DND-41 (cell line): ENCODE measurements at regions not wholly inside any gene's neighbourhood (a gene's known extent, or its start where the extent isn't known, plus 50 kb on each side); places are given as distances from the start of the nearest gene placed in this dataset.

ENCODE experiments used
- ATAC-seq: fragments of 200-7000 bp; cut with Tn5 transposase; 3 replicates; pipeline ENCODE4 v1.9.1; 2021; ENCODE audit warnings: low read depth; ENCODE audit not compliant: insufficient read depth
- DNase-seq: peaks from one replicate; pipeline ENCODE4 v3.0.0-alpha.2; 2020
- H2AFZ ChIP-seq: 2 replicates; pipeline ENCODE4 v1.6.0; 2012; ENCODE audit warnings: low read depth, low read length
- H3K27ac ChIP-seq: 2 replicates; pipeline ENCODE4 v1.5.1; 2012; ENCODE audit warnings: low read length, inconsistent platforms
- H3K27me3 ChIP-seq: fragments of 200-600 bp; sonication (generic); 2 replicates; pipeline ENCODE4 v1.6.0; 2012; ENCODE audit warnings: low read length, mild to moderate bottlenecking, inconsistent platforms; ENCODE audit not compliant: insufficient read depth, poor library complexity
- H3K36me3 ChIP-seq: 2 replicates; pipeline ENCODE4 v1.5.1; 2012; ENCODE audit warnings: low read length, inconsistent platforms; ENCODE audit not compliant: insufficient read depth
- H3K4me1 ChIP-seq: 2 replicates; pipeline ENCODE4 v1.5.1; 2012; ENCODE audit warnings: mild to moderate bottlenecking, low read length; ENCODE audit not compliant: insufficient read depth
- H3K4me2 ChIP-seq: 2 replicates; pipeline ENCODE4 v1.6.0; 2012; ENCODE audit warnings: mild to moderate bottlenecking, moderate library complexity, low read length, inconsistent platforms; ENCODE audit not compliant: insufficient read depth
- H3K4me3 ChIP-seq, 2 experiments: fragments of 200-600 bp in 1 of 2; shearing (Covaris generic) in 1 of 2; 2 replicates each; pipeline ENCODE4 v1.5.1; 2012 to 2016; ENCODE audit warnings: inconsistent platforms in 2 of 2, low read length in 2 of 2, mild to moderate bottlenecking in 2 of 2, low read depth in 1 of 2, moderate library complexity in 1 of 2
- H3K79me2 ChIP-seq: 2 replicates; pipeline ENCODE4 v1.6.0; 2012; ENCODE audit warnings: low read length, inconsistent platforms; ENCODE audit not compliant: insufficient read depth
- H3K9ac ChIP-seq: 2 replicates; pipeline ENCODE4 v1.6.0; 2012; ENCODE audit warnings: low read depth, mild to moderate bottlenecking, inconsistent platforms, low read length, moderate library complexity
- H3K9me3 ChIP-seq: 2 replicates; pipeline ENCODE4 v1.5.1; 2012; ENCODE audit warnings: low read length, moderate library complexity, mild to moderate bottlenecking, inconsistent platforms; ENCODE audit not compliant: insufficient read depth, severe bottlenecking
- H4K20me1 ChIP-seq: 2 replicates; pipeline ENCODE4 v1.6.0; 2012; ENCODE audit warnings: low read length; ENCODE audit not compliant: insufficient read depth
- EZH2 ChIP-seq: IDR thresholded peaks from 3 replicates; pipeline ENCODE4 v1.6.1; 2012; ENCODE audit warnings: borderline replicate concordance, low read depth, mild to moderate bottlenecking, moderate library complexity, low read length, inconsistent platforms; ENCODE audit not compliant: severe bottlenecking
- TF ChIP-seq, protein P1 (sequence below): IDR thresholded peaks from 2 replicates; pipeline ENCODE4 v1.5.1; 2012; ENCODE audit warnings: borderline replicate concordance, low read length, moderate library complexity, mild to moderate bottlenecking; ENCODE audit not compliant: poor library complexity, severe bottlenecking; ENCODE audit errors: extremely low read depth

DNA sequence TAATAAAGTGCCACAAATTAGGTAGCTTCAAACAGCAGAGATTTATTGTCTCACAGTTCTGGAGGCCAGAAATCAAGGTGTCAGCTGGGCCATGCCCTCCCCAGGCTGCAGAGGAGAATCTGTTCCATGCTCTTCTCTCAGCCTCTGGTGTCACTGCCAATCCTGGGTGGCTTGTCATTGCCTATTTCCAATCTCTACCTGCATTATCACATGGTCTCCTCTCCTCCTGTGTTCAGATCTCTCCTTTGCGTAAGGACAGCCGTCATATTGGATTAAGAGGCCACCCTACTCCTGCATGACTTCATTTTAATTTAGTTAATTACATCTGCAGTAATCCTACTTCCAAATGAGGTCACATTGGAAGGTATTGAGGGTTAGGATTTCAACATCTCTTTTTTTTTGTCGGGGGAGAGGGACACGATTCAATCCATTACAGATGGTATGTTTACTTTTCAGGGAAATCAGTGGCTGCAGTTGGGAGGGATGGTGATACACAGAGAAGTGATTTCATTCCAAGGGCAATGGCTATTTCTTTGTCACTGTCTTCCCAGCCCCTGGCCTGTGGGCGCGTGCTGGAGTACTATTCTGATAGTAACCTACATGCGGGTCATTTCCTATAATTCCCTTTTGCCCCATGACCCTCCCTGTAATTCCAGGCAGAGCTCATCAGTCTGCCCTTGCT lies 169.4 kb downstream of the MINAR1 start:
- TF ChIP-seq, protein P1, sequence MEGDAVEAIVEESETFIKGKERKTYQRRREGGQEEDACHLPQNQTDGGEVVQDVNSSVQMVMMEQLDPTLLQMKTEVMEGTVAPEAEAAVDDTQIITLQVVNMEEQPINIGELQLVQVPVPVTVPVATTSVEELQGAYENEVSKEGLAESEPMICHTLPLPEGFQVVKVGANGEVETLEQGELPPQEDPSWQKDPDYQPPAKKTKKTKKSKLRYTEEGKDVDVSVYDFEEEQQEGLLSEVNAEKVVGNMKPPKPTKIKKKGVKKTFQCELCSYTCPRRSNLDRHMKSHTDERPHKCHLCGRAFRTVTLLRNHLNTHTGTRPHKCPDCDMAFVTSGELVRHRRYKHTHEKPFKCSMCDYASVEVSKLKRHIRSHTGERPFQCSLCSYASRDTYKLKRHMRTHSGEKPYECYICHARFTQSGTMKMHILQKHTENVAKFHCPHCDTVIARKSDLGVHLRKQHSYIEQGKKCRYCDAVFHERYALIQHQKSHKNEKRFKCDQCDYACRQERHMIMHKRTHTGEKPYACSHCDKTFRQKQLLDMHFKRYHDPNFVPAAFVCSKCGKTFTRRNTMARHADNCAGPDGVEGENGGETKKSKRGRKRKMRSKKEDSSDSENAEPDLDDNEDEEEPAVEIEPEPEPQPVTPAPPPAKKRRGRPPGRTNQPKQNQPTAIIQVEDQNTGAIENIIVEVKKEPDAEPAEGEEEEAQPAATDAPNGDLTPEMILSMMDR = no peak
- TF ChIP-seq EZH2 = no peak
- no peak overlapping the region for H3K27ac ChIP-seq
- H3K9me3 ChIP-seq = no peaks in the 10 kb centered on the region
- no peak overlapping the region for H2AFZ ChIP-seq
- ATAC-seq (no peak), DNase-seq (no peak)
- no peaks in the 10 kb centered on the region for H3K79me2 ChIP-seq
- H3K4me3 ChIP-seq = no peak overlapping the region
- no peak overlapping the region for H3K4me2 ChIP-seq
- H3K36me3 ChIP-seq = no peaks in the 10 kb centered on the region
- H4K20me1 ChIP-seq = no peaks in the 10 kb centered on the region
- H3K9ac ChIP-seq = no peak overlapping the region
- peaks cover 2% of the 10 kb centered on the region for H3K27me3 ChIP-seq
- H3K4me1 ChIP-seq = no peaks in the 10 kb centered on the region

DNA sequence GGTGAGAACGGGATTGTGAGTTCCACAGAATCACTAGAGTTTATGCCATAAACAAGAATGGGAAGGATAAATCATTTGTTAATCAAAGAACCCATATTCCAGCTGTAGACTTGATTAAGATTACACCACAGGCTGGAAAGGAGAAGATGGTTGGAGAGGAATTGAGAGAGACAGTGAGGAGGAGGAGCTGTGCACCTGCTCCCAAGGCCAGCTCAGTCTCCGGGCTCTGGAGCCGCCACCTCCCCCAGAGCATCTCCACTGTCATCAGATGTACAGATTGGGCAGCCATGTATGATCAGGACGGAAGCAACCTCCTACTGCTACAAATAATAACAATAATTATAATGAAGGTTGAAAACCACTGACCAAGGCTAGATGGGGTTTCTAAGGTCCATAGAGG lies 170.0 kb downstream of the MINAR1 start:
- no peaks in the 10 kb centered on the region for H4K20me1 ChIP-seq
- no peak overlapping the region for H2AFZ ChIP-seq
- DNase-seq (no peak), ATAC-seq (no peak)
- H3K9me3 ChIP-seq = no peaks in the 10 kb centered on the region
- TF ChIP-seq, protein P1 = no peak
- TF ChIP-seq EZH2 = no peak
- no peak overlapping the region for H3K27ac ChIP-seq
- H3K9ac ChIP-seq = no peak overlapping the region
- no peak overlapping the region for H3K4me3 ChIP-seq
- H3K27me3 ChIP-seq = peaks cover 2% of the 10 kb centered on the region
- no peaks in the 10 kb centered on the region for H3K36me3 ChIP-seq
- H3K79me2 ChIP-seq = no peaks in the 10 kb centered on the region
- H3K4me1 ChIP-seq = no peaks in the 10 kb centered on the region
- H3K4me2 ChIP-seq = no peak overlapping the region

DNA sequence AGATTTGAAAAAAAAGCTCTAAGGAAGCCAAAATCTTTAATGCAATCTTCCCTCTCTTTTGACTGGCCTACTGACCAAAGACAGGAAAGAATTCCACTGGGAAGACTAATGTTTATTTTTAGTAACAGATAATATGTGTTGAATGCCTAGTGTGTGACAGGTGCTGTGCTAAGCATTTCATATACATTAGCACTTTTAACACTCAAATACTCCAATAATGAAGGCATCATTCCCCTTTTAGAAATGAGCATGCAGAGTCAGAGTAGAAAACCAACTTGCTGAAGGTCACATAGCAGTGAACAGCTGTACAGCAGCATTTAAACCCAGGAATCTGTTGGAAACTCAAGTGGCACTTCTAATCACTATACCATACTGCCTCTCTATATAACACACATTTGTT lies 170.6 kb downstream of the MINAR1 start:
- Histone ChIP-seq H2AFZ (no peak overlapping the region), H3K9me3 (no peaks in the 10 kb centered on the region), H3K36me3 (no peaks in the 10 kb centered on the region), H4K20me1 (no peaks in the 10 kb centered on the region), H3K4me1 (no peaks in the 10 kb centered on the region), H3K79me2 (no peaks in the 10 kb centered on the region), H3K4me3 (no peak overlapping the region), H3K27me3 (peaks cover 2% of the 10 kb centered on the region), H3K9ac (no peak overlapping the region), H3K4me2 (no peak overlapping the region), H3K27ac (no peak overlapping the region)
- TF ChIP-seq, protein P1 = no peak
- no peak for TF ChIP-seq EZH2
- DNase-seq = no peak
- ATAC-seq = no peak
